HEK293 (cell line): ENCODE measurements at regions not wholly inside any gene's neighbourhood (a gene's known extent, or its start where the extent isn't known, plus 50 kb on each side); places are given as distances from the start of the nearest gene placed in this dataset.

Experiments used
- CTCF ChIA-PET: fragments of 350-600 bp; formaldehyde crosslinking; extraction: SDS; loops from one replicate; lab custom pipeline; 2021; ENCODE audit warnings: antibody characterized with exemption; lab: Yijun Ruan, JAX
- POLR2A ChIA-PET: fragments of 300-600 bp; formaldehyde crosslinking; extraction: SDS; loops from one replicate; lab custom pipeline; 2020; ENCODE audit warnings: antibody characterized with exemption, inconsistent platforms; lab: Yijun Ruan, JAX
- H3K27ac ChIP-seq: fragments of 200-500 bp; sonication (Bioruptor generic); 2 replicates; pipeline ENCODE4 v1.5.1; 2014; ENCODE audit warnings: low read depth, low read length, control low read depth, inconsistent platforms; ENCODE audit errors: extremely low read depth
- H3K36me3 ChIP-seq, 2 experiments: fragments of 200-500 bp in 1 of 2; sonication (Bioruptor generic) in 1 of 2; 1 replicate in 1 of 2; 2 replicates in 1 of 2; pipeline ENCODE4 v1.5.1; 2014 to 2017; ENCODE audit warnings: inconsistent platforms in 2 of 2, low read length in 2 of 2; ENCODE audit not compliant: control insufficient read depth in 2 of 2, insufficient read depth in 1 of 2
- H3K4me1 ChIP-seq: fragments of 200-500 bp; sonication (Bioruptor generic); 2 replicates; pipeline ENCODE4 v1.5.1; 2014; ENCODE audit warnings: mild to moderate bottlenecking, low read length, inconsistent platforms; ENCODE audit not compliant: control insufficient read depth, insufficient read depth
- H3K4me3 ChIP-seq: 2 replicates; pipeline ENCODE4 v1.5.1; 2011; ENCODE audit warnings: low read depth, mild to moderate bottlenecking, control low read depth, low read length, moderate library complexity
- H3K9me3 ChIP-seq: fragments of 200-500 bp; sonication (Bioruptor generic); 2 replicates; pipeline ENCODE4 v1.5.1; 2014; ENCODE audit warnings: low read depth, low read length, inconsistent platforms; ENCODE audit not compliant: control insufficient read depth, insufficient read depth
- FEZF1 ChIP-seq: fragments of 450-650 bp; formaldehyde crosslinking; IDR thresholded peaks from 2 replicates; pipeline ENCODE4 v1.5.1; 2016; ENCODE audit warnings: missing biosample characterization, missing genetic modification characterization
- IKZF3 ChIP-seq: fragments of 450-650 bp; IDR thresholded peaks from 2 replicates; pipeline ENCODE4 v1.5.0; 2018; ENCODE audit warnings: missing biosample characterization, mild to moderate bottlenecking, missing genetic modification characterization, moderate library complexity
- KLF1 ChIP-seq: fragments of 450-650 bp; formaldehyde crosslinking; IDR thresholded peaks from 2 replicates; pipeline ENCODE4 v1.5.1; 2016; ENCODE audit warnings: missing biosample characterization, missing genetic modification characterization
- KLF8 ChIP-seq: fragments of 450-650 bp; formaldehyde crosslinking; IDR thresholded peaks from 2 replicates; pipeline ENCODE4 v1.5.1; 2016; ENCODE audit warnings: missing biosample characterization, missing genetic modification characterization
- MEIS1 ChIP-seq: sonication (generic); formaldehyde crosslinking; IDR thresholded peaks from 2 replicates; pipeline ENCODE4 v1.8.1; 2022; ENCODE audit warnings: missing genetic modification reagents, mild to moderate bottlenecking, borderline replicate concordance
- MYNN ChIP-seq: fragments of 450-650 bp; formaldehyde crosslinking; IDR thresholded peaks from 2 replicates; pipeline ENCODE4 v1.5.1; 2016; ENCODE audit warnings: missing biosample characterization, missing genetic modification characterization, borderline replicate concordance
- MZF1 ChIP-seq: fragments of 450-650 bp; formaldehyde crosslinking; IDR thresholded peaks from 2 replicates; pipeline ENCODE4 v1.5.1; 2017; ENCODE audit warnings: missing biosample characterization, missing genetic modification characterization, borderline replicate concordance
- OVOL3 ChIP-seq: fragments of 450-650 bp; formaldehyde crosslinking; IDR thresholded peaks from 2 replicates; pipeline ENCODE4 v1.5.1; 2016; ENCODE audit warnings: missing biosample characterization, missing genetic modification characterization
- PRDM1 ChIP-seq: fragments of 450-650 bp; formaldehyde crosslinking; IDR thresholded peaks from 2 replicates; pipeline ENCODE4; 2016; ENCODE audit warnings: missing biosample characterization, missing genetic modification characterization
- PRDM6 ChIP-seq: fragments of 450-650 bp; formaldehyde crosslinking; IDR thresholded peaks from 2 replicates; pipeline ENCODE4 v1.5.1; 2017; ENCODE audit warnings: missing biosample characterization, missing genetic modification characterization
- SCRT2 ChIP-seq: fragments of 450-650 bp; formaldehyde crosslinking; IDR thresholded peaks from 2 replicates; pipeline ENCODE4 v1.5.1; 2016; ENCODE audit warnings: missing biosample characterization, missing genetic modification characterization
- WT1 ChIP-seq: fragments of 450-650 bp; formaldehyde crosslinking; IDR thresholded peaks from 2 replicates; pipeline ENCODE4 v1.5.1; 2016; ENCODE audit warnings: missing biosample characterization, missing genetic modification characterization
- ZBTB17 ChIP-seq: fragments of 450-650 bp; formaldehyde crosslinking; IDR thresholded peaks from 2 replicates; pipeline ENCODE4 v1.5.1; 2016; ENCODE audit warnings: missing biosample characterization, missing genetic modification characterization
- ZBTB48 ChIP-seq: fragments of 450-650 bp; formaldehyde crosslinking; IDR thresholded peaks from 2 replicates; pipeline ENCODE4 v1.5.1; 2016; ENCODE audit warnings: missing biosample characterization, missing genetic modification characterization
- ZBTB7A ChIP-seq: fragments of 450-650 bp; formaldehyde crosslinking; IDR thresholded peaks from 2 replicates; pipeline ENCODE4 v1.5.1; 2016; ENCODE audit warnings: low read depth, missing biosample characterization, missing genetic modification characterization
- ZBTB8A ChIP-seq: fragments of 450-650 bp; formaldehyde crosslinking; IDR thresholded peaks from 2 replicates; pipeline ENCODE4 v1.5.1; 2016; ENCODE audit warnings: missing biosample characterization, missing genetic modification characterization
- ZFP41 ChIP-seq: fragments of 450-650 bp; formaldehyde crosslinking; IDR thresholded peaks from 2 replicates; pipeline ENCODE4 v1.5.1; 2016; ENCODE audit warnings: missing biosample characterization, missing genetic modification characterization, borderline replicate concordance
- ZFP69B ChIP-seq: fragments of 450-650 bp; formaldehyde crosslinking; IDR thresholded peaks from 2 replicates; pipeline ENCODE4 v1.5.1; 2016; ENCODE audit warnings: missing biosample characterization, missing genetic modification characterization
- ZIC2 ChIP-seq: fragments of 450-650 bp; formaldehyde crosslinking; IDR thresholded peaks from 2 replicates; pipeline ENCODE4 v1.5.1; 2016; ENCODE audit warnings: missing biosample characterization, missing genetic modification characterization
- ZNF155 ChIP-seq: fragments of 450-650 bp; formaldehyde crosslinking; IDR thresholded peaks from 2 replicates; pipeline ENCODE4 v1.5.1; 2016; ENCODE audit warnings: missing biosample characterization, missing genetic modification characterization
- ZNF157 ChIP-seq: fragments of 450-650 bp; formaldehyde crosslinking; IDR thresholded peaks from 2 replicates; pipeline ENCODE4 v1.5.1; 2016; ENCODE audit warnings: missing biosample characterization, missing genetic modification characterization
- ZNF175 ChIP-seq: fragments of 450-650 bp; formaldehyde crosslinking; IDR thresholded peaks from 2 replicates; pipeline ENCODE4 v1.5.1; 2016; ENCODE audit warnings: missing biosample characterization, missing genetic modification characterization
- ZNF221 ChIP-seq: fragments of 450-650 bp; formaldehyde crosslinking; IDR thresholded peaks from 2 replicates; pipeline ENCODE4 v1.5.1; 2017; ENCODE audit warnings: missing biosample characterization, missing genetic modification characterization, borderline replicate concordance
- ZNF335 ChIP-seq: fragments of 450-650 bp; formaldehyde crosslinking; conservative IDR thresholded peaks from 2 replicates; pipeline ENCODE4 v1.5.1; 2016; ENCODE audit warnings: missing biosample characterization, missing genetic modification characterization
- ZNF473 ChIP-seq: fragments of 450-650 bp; formaldehyde crosslinking; IDR thresholded peaks from 2 replicates; pipeline ENCODE4 v1.5.1; 2017; ENCODE audit warnings: missing biosample characterization, missing genetic modification characterization
- ZNF48 ChIP-seq: fragments of 450-650 bp; formaldehyde crosslinking; IDR thresholded peaks from 2 replicates; pipeline ENCODE4 v1.5.1; 2016; ENCODE audit warnings: missing biosample characterization, missing genetic modification characterization
- ZNF510 ChIP-seq: fragments of 450-650 bp; formaldehyde crosslinking; IDR thresholded peaks from 2 replicates; pipeline ENCODE4 v1.5.1; 2018; ENCODE audit warnings: mild to moderate bottlenecking, missing genetic modification characterization, missing biosample characterization; ENCODE audit not compliant: insufficient replicate concordance
- ZNF558 ChIP-seq: fragments of 450-650 bp; formaldehyde crosslinking; IDR thresholded peaks from 2 replicates; pipeline ENCODE4 v1.5.1; 2016; ENCODE audit warnings: missing biosample characterization, missing genetic modification characterization
- ZNF600 ChIP-seq: fragments of 450-650 bp; formaldehyde crosslinking; IDR thresholded peaks from 2 replicates; pipeline ENCODE4 v1.5.1; 2016; ENCODE audit warnings: missing biosample characterization, missing genetic modification characterization
- ZNF639 ChIP-seq: fragments of 450-650 bp; formaldehyde crosslinking; IDR thresholded peaks from 2 replicates; pipeline ENCODE4 v1.5.1; 2016; ENCODE audit warnings: missing biosample characterization, missing genetic modification characterization
- ZNF658 ChIP-seq: fragments of 450-650 bp; formaldehyde crosslinking; IDR thresholded peaks from 2 replicates; pipeline ENCODE4; 2016; ENCODE audit warnings: missing biosample characterization, missing genetic modification characterization
- ZNF704 ChIP-seq: fragments of 450-650 bp; formaldehyde crosslinking; IDR thresholded peaks from 2 replicates; pipeline ENCODE4 v1.5.1; 2016; ENCODE audit warnings: missing biosample characterization, missing genetic modification characterization
- ZNF707 ChIP-seq: fragments of 450-650 bp; formaldehyde crosslinking; IDR thresholded peaks from 2 replicates; pipeline ENCODE4 v1.5.1; 2016; ENCODE audit warnings: missing biosample characterization, missing genetic modification characterization
- ZNF76 ChIP-seq: fragments of 450-650 bp; formaldehyde crosslinking; IDR thresholded peaks from 2 replicates; pipeline ENCODE4; 2016; ENCODE audit warnings: low read depth, missing biosample characterization, missing genetic modification characterization, borderline replicate concordance
- ZNF777 ChIP-seq: fragments of 450-650 bp; formaldehyde crosslinking; IDR thresholded peaks from 2 replicates; pipeline ENCODE4 v1.5.1; 2017; ENCODE audit warnings: missing biosample characterization, missing genetic modification characterization, borderline replicate concordance
- ZSCAN30 ChIP-seq: fragments of 450-650 bp; IDR thresholded peaks from 2 replicates; pipeline ENCODE4 v1.5.1; 2018; ENCODE audit warnings: missing biosample characterization, mild to moderate bottlenecking, missing genetic modification characterization, moderate library complexity

GRCh38 chr5:125298258-125298657 lies 551.8 kb upstream of the ZNF608 start (continued):
- TF ChIP-seq MZF1 (tag by site-specific recombination) (no peak), ZNF157 (tag by site-specific recombination) (no peak), ZSCAN30 (tag by site-specific recombination) (no peak), ZNF155 (tag by site-specific recombination) (no peak), ZNF335 (tag by site-specific recombination) (peak; percentile 67; the same call in 1 of the 2 replicates), ZNF48 (tag by site-specific recombination) (no peak)

- H3K9me3 ChIP-seq, result no peaks in the 10 kb centered on the region
- H3K27ac ChIP-seq, result peak overlapping the region; percentile 9; the same call in 1 of the 2 replicates
- ChIA-PET CTCF (no interaction called here), POLR2A (no interaction called here)
- H3K36me3 ChIP-seq, result no peaks in the 10 kb centered on the region
- TF ChIP-seq ZBTB8A (tag by site-specific recombination) (no peak), PRDM6 (tag by site-specific recombination) (0 out of 2 replicates have a peak, but pooled peaks have one; percentile 15), ZBTB48 (tag by site-specific recombination) (0 out of 2 replicates have a peak, but pooled peaks have one; percentile 8), ZNF658 (tag by site-specific recombination) (no peak), ZNF473 (no peak), ZBTB7A (no peak), MYNN (tag by site-specific recombination) (no peak), ZNF639 (tag by site-specific recombination) (no peak), ZNF707 (tag by site-specific recombination) (no peak), ZBTB17 (tag by site-specific recombination) (peak; percentile 40; the same call in 1 of the 2 replicates), OVOL3 (tag by site-specific recombination) (no peak), ZNF704 (tag by site-specific recombination) (no peak), ZNF777 (tag by site-specific recombination) (no peak), ZNF558 (tag by site-specific recombination) (no peak), WT1 (tag by site-specific recombination) (no peak), KLF1 (tag by site-specific recombination) (no peak), ZNF175 (no peak), ZNF600 (tag by site-specific recombination) (no peak), ZFP69B (tag by site-specific recombination) (no peak), ZNF221 (tag by site-specific recombination) (no peak), ZIC2 (peak; percentile 47; the same call in 1 of the 2 replicates), KLF8 (tag by site-specific recombination) (no peak), MEIS1 (CRISPR knock-in tag) (no peak), ZNF76 (tag by site-specific recombination) (no peak), FEZF1 (tag by site-specific recombination) (no peak), PRDM1 (no peak), SCRT2 (no peak), ZNF335 (tag by site-specific recombination) (0 out of 2 replicates have a peak, but pooled peaks have one; percentile 40), ZNF155 (tag by site-specific recombination) (no peak), IKZF3 (tag by site-specific recombination) (peak; percentile 58; the same call in 1 of the 2 replicates), ZFP41 (tag by site-specific recombination) (no peak), ZNF510 (tag by site-specific recombination) (no peak)
- H3K4me1 ChIP-seq, result peaks cover 29% of the 10 kb centered on the region
- no peak overlapping the region for H3K4me3 ChIP-seq
These were observed 552.4 kb upstream of the ZNF608 start for GRCh38 chr5:125298746-125299379.
